RWPE2 (cell line): ENCODE measurements at regions not wholly inside any gene's neighbourhood (a gene's known extent, or its start where the extent isn't known, plus 50 kb on each side); places are given as distances from the start of the nearest gene placed in this dataset.

Experiments
- ATAC-seq: fragments of 200-7000 bp; cut with Tn5 transposase; 3 replicates; pipeline ENCODE4 v1.9.1; 2021; ENCODE audit warnings: low read depth
- DNase-seq: peaks from one replicate; pipeline ENCODE4 v3.0.0-alpha.2; 2020; ENCODE audit warnings: low spot score
- H3K27ac ChIP-seq: fragments of 450-650 bp; 2 replicates; pipeline ENCODE4 v1.5.1; 2017; ENCODE audit warnings: mild to moderate bottlenecking; ENCODE audit not compliant: poor library complexity, severe bottlenecking
- H3K27me3 ChIP-seq: fragments of 250-450 bp; sonication (Bioruptor Pico); 2 replicates; pipeline ENCODE4 v1.5.1; 2021; ENCODE audit warnings: mild to moderate bottlenecking, moderate library complexity; ENCODE audit not compliant: insufficient read depth, poor library complexity, severe bottlenecking
- H3K36me3 ChIP-seq: fragments of 250-450 bp; sonication (Bioruptor Pico); 2 replicates; pipeline ENCODE4 v1.5.1; 2020; ENCODE audit warnings: low read depth, mild to moderate bottlenecking, moderate library complexity
- H3K4me1 ChIP-seq: fragments of 250-450 bp; sonication (Bioruptor Pico); 2 replicates; pipeline ENCODE4 v1.5.1; 2021; ENCODE audit warnings: mild to moderate bottlenecking, moderate library complexity; ENCODE audit not compliant: insufficient read depth, poor library complexity, severe bottlenecking
- H3K4me3 ChIP-seq: fragments of 250-450 bp; sonication (Bioruptor Pico); 2 replicates; pipeline ENCODE4 v1.5.1; 2021; ENCODE audit warnings: mild to moderate bottlenecking, moderate library complexity; ENCODE audit not compliant: severe bottlenecking
- H3K9me3 ChIP-seq: fragments of 250-450 bp; sonication (Bioruptor Pico); 2 replicates; pipeline ENCODE4 v1.5.1; 2021; ENCODE audit warnings: mild to moderate bottlenecking, moderate library complexity; ENCODE audit not compliant: severe bottlenecking
- TF ChIP-seq, protein P1 (sequence below): fragments of 450-650 bp; IDR thresholded peaks from one replicate; pipeline ENCODE4 v1.5.1; 2017; ENCODE audit warnings: mild to moderate bottlenecking, moderate library complexity; ENCODE audit not compliant: poor library complexity, severe bottlenecking

DNA sequence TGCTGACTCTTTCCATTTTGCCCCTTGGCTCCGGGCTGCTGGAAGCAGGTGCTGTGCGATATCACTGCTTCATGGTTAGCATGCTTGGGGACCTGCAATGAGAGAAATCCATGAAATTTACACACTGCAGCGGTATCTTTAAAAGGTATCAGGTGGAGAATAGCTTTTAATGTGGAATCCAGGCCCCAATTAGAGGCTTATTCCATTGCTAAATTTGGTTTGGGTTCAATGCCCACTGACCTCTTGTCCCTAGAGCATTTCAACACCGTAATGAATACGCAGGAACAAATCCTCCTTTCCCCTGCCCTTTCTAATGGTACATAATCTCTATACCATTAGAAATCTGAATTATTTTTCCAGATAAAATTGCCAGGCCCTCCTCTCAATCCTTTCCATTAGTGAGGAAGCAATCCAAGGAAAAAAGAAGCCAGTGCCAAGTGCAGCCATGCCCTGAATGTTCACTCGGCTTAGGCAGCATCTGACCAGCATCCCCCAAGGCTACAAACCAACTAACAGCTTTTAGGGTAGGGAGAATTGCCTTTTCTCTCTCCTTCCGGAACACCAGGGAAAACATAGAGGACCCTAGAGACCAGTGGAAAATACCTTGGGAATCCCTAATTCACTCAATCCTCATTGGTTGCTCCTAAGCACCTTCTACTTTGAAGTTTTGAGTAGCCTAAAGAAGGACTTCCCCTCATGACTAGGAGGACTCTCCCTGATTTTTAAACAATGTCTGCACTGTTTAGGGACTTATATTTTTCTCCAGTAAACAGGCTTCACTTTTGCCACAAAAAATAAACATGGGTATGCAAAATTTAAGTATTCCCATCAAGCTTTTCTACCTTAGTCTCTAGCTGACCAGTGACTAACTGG is 143.1 kb downstream of the QRSL1 start:
- no peaks in the 10 kb centered on the region for H3K36me3 ChIP-seq
- ATAC-seq (no peak), DNase-seq (no peak)
- no peaks in the 10 kb centered on the region for H3K27me3 ChIP-seq
- TF ChIP-seq, protein P1, sequence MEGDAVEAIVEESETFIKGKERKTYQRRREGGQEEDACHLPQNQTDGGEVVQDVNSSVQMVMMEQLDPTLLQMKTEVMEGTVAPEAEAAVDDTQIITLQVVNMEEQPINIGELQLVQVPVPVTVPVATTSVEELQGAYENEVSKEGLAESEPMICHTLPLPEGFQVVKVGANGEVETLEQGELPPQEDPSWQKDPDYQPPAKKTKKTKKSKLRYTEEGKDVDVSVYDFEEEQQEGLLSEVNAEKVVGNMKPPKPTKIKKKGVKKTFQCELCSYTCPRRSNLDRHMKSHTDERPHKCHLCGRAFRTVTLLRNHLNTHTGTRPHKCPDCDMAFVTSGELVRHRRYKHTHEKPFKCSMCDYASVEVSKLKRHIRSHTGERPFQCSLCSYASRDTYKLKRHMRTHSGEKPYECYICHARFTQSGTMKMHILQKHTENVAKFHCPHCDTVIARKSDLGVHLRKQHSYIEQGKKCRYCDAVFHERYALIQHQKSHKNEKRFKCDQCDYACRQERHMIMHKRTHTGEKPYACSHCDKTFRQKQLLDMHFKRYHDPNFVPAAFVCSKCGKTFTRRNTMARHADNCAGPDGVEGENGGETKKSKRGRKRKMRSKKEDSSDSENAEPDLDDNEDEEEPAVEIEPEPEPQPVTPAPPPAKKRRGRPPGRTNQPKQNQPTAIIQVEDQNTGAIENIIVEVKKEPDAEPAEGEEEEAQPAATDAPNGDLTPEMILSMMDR: no peak
- H3K27ac ChIP-seq: no peak overlapping the region
- peaks cover 11% of the 10 kb centered on the region for H3K9me3 ChIP-seq
- no peaks in the 10 kb centered on the region for H3K4me1 ChIP-seq
- H3K4me3 ChIP-seq: no peak overlapping the region

DNA sequence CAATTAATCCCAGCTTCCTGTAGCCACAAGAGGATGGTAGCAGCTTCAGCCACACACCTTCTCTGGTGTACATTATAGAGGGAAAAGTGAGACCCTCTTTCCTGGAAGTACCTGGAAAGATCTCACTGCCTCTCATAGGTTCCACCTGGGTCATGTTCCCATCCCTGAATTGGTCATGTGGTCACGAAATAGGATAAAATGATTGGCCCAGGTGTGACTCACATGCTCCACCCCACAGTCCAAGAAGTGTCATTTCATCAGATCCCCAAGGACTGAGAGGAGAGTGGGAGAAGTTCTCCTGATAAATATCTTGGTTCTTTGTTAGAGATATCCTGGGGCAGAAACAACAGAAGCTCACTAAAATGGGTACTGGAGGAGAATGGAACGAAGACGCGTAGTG is 142.4 kb downstream of the QRSL1 start:
- no peaks in the 10 kb centered on the region for H3K4me1 ChIP-seq
- no peaks in the 10 kb centered on the region for H3K27me3 ChIP-seq
- H3K4me3 ChIP-seq: no peak overlapping the region
- peaks cover 11% of the 10 kb centered on the region for H3K9me3 ChIP-seq
- no peak overlapping the region for H3K27ac ChIP-seq
- H3K36me3 ChIP-seq: no peaks in the 10 kb centered on the region
- no peak for DNase-seq
- TF ChIP-seq, protein P1: no peak
- ATAC-seq: no peak

DNA sequence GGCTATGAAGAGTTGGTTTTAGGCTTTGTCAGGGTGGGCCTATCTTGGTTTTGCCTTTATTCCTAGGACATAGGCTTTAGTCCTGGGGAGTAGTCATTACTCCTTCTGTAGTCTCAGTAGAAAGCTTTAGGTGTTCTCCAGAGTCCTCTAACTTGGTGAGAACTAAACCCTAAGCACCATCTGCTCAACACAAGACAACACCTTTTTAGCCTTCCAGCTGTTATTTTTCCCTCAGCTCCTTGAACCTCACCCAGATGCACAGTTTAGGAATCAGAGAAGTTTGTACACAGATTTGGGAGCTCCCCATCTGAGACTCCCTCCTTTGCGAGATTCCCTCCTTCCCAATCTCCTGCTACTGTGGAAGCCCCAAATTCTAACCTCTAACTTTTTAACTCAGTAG is 141.3 kb downstream of the QRSL1 start:
- DNase-seq: no peak
- H3K4me1 ChIP-seq: no peaks in the 10 kb centered on the region
- ATAC-seq: no peak
- TF ChIP-seq, protein P1: no peak
- H3K27me3 ChIP-seq: no peaks in the 10 kb centered on the region
- no peak overlapping the region for H3K27ac ChIP-seq
- H3K36me3 ChIP-seq: no peaks in the 10 kb centered on the region
- no peak overlapping the region for H3K4me3 ChIP-seq
- peaks cover 11% of the 10 kb centered on the region for H3K9me3 ChIP-seq

DNA sequence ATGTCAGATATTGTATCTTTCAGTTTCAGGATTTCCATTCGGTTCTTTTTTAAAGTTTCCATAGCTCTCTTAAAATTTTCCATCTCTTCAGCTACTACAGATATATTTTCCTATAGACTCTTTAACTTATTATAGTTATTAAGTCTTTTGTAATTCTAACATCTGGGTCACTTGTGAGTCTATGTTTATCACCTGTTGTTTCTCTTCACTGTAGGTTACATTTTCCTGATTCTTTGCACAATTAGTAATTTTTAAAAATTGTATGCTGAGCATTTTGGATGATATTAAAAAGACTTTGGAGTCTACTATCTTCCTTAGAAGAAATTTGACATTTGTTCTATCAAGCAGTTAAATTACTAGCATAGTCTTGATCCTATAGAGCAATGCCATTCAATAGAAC is 140.7 kb downstream of the QRSL1 start:
- Histone ChIP-seq H3K36me3 (no peaks in the 10 kb centered on the region), H3K4me1 (no peaks in the 10 kb centered on the region), H3K4me3 (no peak overlapping the region), H3K27me3 (no peaks in the 10 kb centered on the region), H3K27ac (no peak overlapping the region), H3K9me3 (peaks cover 11% of the 10 kb centered on the region)
- ATAC-seq (no peak), DNase-seq (no peak)
- TF ChIP-seq, protein P1: no peak

DNA sequence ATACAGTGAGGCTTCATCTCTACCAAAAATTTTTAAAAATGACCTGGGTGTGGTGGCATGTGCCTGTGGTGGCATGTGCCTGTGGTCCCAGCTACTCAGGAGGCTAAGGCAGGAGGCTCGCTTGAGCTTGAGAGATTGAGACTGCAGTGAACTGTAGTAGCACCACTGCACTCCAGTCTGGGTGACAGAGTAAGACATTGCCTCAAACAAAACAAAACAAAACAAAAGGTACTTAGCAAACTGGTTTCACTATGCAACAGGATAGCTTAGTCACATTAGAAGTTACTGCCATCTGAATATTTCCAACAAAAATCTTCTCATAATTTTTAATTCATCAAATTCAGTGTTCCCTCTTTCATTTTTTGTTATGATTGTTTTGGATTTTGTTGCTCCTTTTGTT is 137.9 kb downstream of the QRSL1 start:
- Histone ChIP-seq H3K9me3 (peaks cover 11% of the 10 kb centered on the region), H3K27me3 (no peaks in the 10 kb centered on the region), H3K4me3 (no peak overlapping the region), H3K27ac (no peak overlapping the region), H3K36me3 (no peaks in the 10 kb centered on the region), H3K4me1 (no peaks in the 10 kb centered on the region)
- DNase-seq: no peak
- ATAC-seq: no peak
- TF ChIP-seq, protein P1: no peak
